K562 (cell line): ENCODE measurements at regions not wholly inside any gene's neighbourhood (a gene's known extent, or its start where the extent isn't known, plus 50 kb on each side); places are given as distances from the start of the nearest gene placed in this dataset.

Experiments
- KDM4B ChIP-seq, 2 experiments: fragments of 450-650 bp in 1 of 2; sonication (generic) in 1 of 2; IDR thresholded peaks; 2 replicates each; pipeline ENCODE4 v1.6.1; 2016 to 2017; ENCODE audit warnings: borderline replicate concordance in 2 of 2, antibody characterized with exemption in 1 of 2, low read depth in 1 of 2, mild to moderate bottlenecking in 1 of 2
- NBN ChIP-seq: fragments of 450-650 bp; IDR thresholded peaks from 2 replicates; pipeline ENCODE4 v1.6.1; 2016; ENCODE audit warnings: low read depth, mild to moderate bottlenecking
- NUFIP1 ChIP-seq: fragments of 450-650 bp; IDR thresholded peaks from 2 replicates; pipeline ENCODE4 v1.6.1; 2018; ENCODE audit not compliant: partially characterized antibody
- ZNF707 ChIP-seq: fragments of 250-450 bp; sonication (Bioruptor Pico); conservative IDR thresholded peaks from 2 replicates; pipeline ENCODE4 v1.8.0; 2022; ENCODE audit warnings: inconsistent platforms, mild to moderate bottlenecking, moderate library complexity
- TF ChIP-seq, protein P1 (sequence below), 2 experiments: IDR thresholded peaks in 1 of 2; conservative IDR thresholded peaks in 1 of 2; 2 replicates each; pipeline ENCODE4 v1.6.1; 2016; ENCODE audit warnings: low read depth in 2 of 2, mild to moderate bottlenecking in 1 of 2, missing compliant biosample characterization in 1 of 2, missing genetic modification characterization in 1 of 2, moderate library complexity in 1 of 2
- TF ChIP-seq, protein P2 (sequence below): IDR thresholded peaks from 3 replicates; pipeline ENCODE4 v1.6.1; 2011; ENCODE audit warnings: borderline replicate concordance, mild to moderate bottlenecking; ENCODE audit not compliant: insufficient read length, insufficient read depth
- TF ChIP-seq, protein P3 (sequence below): sonication (generic); formaldehyde crosslinking; IDR thresholded peaks from 2 replicates; pipeline ENCODE4 v1.9.0; 2022; ENCODE audit warnings: mild to moderate bottlenecking, missing genetic modification reagents

DNA sequence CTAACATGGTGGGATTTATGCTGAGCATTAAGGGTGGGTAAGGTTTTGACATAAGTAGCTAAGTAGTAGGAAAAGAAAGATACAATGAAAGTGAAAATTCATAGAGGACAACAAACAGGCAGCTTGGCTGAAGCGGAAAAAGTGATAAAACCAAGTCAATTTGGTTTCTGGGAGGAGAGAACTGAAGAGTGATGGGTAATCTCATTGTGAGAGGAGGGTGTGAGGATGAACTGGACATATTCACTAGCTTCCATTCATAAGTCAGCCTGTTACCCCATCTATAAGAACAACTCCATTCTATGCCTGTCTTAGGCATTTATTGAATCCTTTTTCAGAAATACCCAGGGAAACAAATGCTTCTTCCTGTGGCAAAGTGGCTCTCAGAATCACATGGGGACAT is 67.1 kb upstream of the BBX start (continued):
- TF ChIP-seq, protein P1, sequence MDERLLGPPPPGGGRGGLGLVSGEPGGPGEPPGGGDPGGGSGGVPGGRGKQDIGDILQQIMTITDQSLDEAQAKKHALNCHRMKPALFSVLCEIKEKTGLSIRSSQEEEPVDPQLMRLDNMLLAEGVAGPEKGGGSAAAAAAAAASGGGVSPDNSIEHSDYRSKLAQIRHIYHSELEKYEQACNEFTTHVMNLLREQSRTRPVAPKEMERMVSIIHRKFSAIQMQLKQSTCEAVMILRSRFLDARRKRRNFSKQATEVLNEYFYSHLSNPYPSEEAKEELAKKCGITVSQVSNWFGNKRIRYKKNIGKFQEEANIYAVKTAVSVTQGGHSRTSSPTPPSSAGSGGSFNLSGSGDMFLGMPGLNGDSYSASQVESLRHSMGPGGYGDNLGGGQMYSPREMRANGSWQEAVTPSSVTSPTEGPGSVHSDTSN (CRISPR knock-in tag; IDR thresholded peaks at IDR 0.05; ENCODE audit: low read depth), result no peak
- TF ChIP-seq, protein P1 (tag; conservative IDR thresholded peaks at IDR 0.05; ENCODE audit: low read depth), result no peak
- TF ChIP-seq, protein P2, sequence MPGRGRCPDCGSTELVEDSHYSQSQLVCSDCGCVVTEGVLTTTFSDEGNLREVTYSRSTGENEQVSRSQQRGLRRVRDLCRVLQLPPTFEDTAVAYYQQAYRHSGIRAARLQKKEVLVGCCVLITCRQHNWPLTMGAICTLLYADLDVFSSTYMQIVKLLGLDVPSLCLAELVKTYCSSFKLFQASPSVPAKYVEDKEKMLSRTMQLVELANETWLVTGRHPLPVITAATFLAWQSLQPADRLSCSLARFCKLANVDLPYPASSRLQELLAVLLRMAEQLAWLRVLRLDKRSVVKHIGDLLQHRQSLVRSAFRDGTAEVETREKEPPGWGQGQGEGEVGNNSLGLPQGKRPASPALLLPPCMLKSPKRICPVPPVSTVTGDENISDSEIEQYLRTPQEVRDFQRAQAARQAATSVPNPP, result no peak
- TF ChIP-seq NUFIP1, result no peak
- TF ChIP-seq, protein P3, sequence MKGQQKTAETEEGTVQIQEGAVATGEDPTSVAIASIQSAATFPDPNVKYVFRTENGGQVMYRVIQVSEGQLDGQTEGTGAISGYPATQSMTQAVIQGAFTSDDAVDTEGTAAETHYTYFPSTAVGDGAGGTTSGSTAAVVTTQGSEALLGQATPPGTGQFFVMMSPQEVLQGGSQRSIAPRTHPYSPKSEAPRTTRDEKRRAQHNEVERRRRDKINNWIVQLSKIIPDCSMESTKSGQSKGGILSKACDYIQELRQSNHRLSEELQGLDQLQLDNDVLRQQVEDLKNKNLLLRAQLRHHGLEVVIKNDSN (CRISPR knock-in tag), result no peak
- no peak for TF ChIP-seq ZNF707 (CRISPR knock-in tag)
- TF ChIP-seq KDM4B (IDR thresholded peaks at IDR 0.05; ENCODE audit: borderline replicate concordance in 2 of 2, low read depth in 1 of 2), result no peak
- no peak for TF ChIP-seq NBN
